ENCODE measurements at regions not wholly inside any gene's neighbourhood (a gene's known extent, or its start where the extent isn't known, plus 50 kb on each side); places are given as distances from the start of the nearest gene placed in this dataset.
"Not testable (repeated sequence)": the region's sequence is repeated elsewhere in the genome, so short reads cannot be mapped to it uniquely, and the experiment has no call there.

DNA sequence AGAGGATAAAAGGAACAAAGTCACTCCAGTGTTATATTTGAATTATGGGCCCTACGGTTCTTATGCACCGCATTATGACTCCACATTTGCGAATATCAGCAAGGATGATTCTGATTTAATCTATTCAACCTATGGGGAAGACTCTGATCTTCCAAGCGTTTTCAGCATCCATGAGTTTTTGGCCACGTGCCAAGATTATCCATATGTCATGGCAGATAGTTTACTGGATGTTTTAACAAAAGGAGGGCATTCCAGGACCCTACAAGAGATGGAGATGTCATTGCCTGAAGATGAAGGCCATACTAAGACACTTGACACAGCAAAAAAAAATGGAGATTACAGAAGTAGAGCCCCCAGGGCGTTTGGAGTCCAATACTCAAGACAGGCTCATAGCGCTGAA, 113.4 kb downstream of the IL12A start:
- TF ChIP-seq, protein P1, sequence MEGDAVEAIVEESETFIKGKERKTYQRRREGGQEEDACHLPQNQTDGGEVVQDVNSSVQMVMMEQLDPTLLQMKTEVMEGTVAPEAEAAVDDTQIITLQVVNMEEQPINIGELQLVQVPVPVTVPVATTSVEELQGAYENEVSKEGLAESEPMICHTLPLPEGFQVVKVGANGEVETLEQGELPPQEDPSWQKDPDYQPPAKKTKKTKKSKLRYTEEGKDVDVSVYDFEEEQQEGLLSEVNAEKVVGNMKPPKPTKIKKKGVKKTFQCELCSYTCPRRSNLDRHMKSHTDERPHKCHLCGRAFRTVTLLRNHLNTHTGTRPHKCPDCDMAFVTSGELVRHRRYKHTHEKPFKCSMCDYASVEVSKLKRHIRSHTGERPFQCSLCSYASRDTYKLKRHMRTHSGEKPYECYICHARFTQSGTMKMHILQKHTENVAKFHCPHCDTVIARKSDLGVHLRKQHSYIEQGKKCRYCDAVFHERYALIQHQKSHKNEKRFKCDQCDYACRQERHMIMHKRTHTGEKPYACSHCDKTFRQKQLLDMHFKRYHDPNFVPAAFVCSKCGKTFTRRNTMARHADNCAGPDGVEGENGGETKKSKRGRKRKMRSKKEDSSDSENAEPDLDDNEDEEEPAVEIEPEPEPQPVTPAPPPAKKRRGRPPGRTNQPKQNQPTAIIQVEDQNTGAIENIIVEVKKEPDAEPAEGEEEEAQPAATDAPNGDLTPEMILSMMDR (IDR thresholded peaks at IDR 0.05), result not testable (repeated sequence)
- TF ChIP-seq POLR2A (IDR thresholded peaks at IDR 0.05), result not testable (repeated sequence)
